ENCODE measurements at regions not wholly inside any gene's neighbourhood (a gene's known extent, or its start where the extent isn't known, plus 50 kb on each side); places are given as distances from the start of the nearest gene placed in this dataset.

DNA sequence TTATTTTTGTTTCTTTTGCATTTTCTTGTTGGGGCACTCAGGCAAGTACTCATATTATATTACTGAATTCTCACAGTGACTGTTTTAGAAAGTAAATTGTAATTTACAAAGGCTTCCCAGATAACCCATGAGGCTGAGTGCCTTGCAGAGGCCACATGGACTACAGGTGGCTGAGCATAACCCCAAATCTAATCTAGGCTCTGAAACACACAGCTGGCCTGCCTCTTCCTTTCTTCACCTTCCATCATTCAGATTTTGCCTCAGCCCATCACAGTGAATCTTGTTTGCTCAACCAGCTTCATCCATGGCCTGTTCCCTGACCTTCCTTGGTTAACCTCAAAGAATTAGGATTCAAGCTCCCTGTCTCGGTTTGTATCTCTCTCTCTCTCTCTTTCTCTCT, 78.5 kb upstream of the PRDM11 start:
- no peak for DNase-seq

DNA sequence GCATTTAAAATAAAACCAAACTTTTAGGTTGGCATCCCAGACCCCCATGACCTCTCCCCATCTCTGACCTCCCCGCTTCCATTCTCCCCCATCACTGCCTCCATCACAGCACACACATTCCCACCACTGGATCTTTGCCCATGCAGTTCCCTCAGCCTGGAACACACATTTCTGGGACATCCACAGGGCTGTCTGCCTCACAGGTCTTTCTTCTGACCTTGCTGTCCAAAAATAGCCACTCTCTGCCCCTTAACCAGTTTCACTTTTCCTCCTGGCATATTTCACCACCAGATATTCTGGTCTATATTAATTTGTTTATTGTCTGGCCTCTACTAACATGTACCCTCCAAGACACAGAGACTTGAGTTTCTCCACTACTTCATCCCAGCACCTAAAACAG, 75.2 kb upstream of the PRDM11 start:
- DNase-seq: no peak

DNA sequence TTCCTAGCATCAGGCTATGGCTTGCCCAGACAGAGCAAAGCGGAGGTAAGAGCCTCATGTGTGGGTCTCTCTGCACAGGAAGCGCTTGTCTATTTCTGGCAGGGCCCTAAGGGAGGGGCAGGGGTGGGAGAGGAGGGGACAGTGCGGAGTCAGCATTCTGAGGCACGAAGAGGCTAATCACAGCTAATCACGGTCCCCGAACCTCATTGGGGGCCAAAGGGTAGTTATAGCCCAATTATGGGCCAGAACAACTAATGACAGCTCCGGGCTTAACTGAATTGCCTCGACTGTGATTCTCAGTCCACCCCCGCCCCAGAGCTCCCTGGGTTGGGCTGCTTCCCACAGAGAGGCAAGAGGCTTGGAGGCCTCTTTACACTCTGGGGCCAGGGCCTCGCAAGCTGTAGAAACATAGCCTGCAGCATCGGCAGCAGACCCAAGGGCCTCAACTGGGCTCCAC, 72.7 kb upstream of the PRDM11 start:
- DNase-seq: no peak

DNA sequence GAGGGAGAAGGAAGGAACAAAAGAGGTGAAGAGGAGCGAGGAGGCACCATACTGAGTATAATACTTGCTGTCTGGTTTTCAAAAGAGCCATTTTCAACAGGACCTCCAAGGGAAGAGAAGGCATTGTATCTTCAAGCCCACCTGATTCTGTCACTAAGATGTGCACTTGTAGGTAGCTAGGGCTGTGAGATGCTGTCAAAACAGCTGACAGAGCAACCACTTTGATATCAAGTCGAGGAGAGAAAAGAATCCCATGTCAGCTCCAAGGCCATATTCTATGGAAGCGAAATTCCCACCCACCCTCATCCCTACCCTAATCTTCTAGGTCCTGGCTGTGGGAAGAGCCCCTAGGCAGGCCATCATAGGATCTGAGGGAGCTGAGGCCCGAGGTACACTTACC, 70.9 kb upstream of the PRDM11 start:
- no peak for DNase-seq

DNA sequence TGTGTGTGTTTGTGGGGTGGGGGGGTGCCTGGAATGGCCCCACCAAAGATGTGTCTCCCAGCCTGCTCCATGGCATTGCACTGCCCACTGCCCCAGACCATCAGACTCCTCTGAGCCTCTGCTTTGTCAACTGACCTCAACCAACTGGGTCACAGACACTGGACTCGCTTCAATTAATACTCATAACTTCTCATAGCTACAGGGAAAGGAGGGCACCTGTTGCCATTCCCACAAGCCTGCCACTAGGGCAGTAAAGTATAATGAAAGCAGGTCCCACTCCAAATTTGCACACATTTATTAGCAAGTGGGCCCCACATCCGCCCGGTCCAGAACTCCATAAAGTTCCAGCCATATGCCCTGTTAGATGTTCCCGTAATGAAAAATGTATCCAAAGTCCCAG, 70.5 kb upstream of the PRDM11 start:
- DNase-seq: no peak

DNA sequence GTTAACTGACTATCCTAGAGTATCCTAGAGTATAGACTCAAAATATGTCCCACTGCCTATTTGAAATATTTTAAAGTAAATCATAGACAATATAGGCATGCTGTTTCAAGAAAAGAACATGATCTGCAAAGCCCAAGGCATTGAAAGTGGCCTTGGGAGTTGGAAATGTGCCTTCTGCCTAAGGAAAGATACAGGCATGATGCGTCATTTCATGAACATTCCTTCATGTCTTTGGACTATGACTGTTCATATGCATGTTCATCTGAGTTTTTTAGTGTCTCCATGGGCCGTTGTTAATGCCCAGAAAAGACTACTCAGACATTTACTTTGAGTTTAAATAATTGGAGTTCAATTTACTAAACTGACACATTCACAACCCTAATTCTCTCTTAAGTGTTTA, 69.7 kb upstream of the PRDM11 start:
- no peak for DNase-seq

DNA sequence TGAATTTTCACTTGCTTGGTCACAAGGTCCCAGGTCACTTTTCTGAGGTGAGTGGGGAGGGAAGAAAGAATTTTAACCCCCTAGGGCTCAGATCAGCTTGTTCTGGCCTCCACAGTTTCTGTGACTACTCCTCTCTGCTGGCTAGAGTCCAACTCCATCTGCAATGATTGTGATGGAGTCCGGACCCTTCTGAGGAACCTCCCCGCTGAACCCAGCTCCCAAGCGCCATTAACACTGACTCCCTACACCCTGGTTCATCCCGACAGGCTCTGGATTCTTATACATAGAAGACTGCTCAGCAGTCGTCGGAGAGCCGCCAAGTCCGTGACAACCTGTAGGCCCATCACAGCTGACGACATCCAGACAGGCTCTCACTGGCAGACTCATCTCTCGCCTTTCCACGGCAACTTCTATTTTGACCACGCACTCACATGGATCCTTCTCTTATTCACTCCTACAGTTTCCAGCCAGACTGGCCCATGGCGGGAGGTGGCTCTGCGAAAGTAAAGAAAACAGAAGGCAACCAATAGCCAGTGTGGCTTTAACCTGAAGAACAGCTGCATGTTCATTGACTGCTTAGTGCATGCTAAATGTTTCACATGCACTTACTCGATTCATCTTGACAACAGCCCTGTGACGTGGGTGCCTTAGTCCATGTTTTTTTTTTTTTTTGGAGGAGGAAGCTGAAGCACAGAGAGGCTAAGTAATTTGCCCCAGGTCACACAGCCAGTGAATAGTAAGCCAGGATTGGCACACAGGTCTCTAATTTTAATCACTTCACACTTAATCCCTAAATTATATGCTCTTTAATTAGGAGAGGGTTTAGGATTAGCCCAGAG, 68.0 kb upstream of the PRDM11 start:
- DNase-seq: no peak

DNA sequence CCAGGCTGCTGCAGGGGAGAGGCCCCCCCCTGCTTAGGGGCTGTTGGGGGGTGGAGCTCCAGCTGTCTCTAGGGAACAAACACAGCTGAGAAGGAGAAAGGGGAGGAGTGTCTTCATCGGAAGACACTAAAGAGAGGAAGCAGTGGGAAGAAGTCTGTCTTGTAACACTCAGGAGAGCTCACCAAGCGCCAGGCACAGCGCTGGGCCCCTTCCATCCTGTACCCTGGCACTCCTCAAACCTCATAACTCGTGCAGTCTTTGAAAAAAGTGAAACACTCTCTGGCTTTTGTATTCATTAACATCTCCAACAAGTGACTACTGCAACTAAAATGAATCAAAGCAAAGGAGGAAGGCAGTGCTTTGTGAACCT, 67.4 kb upstream of the PRDM11 start:
- DNase-seq: no peak

DNA sequence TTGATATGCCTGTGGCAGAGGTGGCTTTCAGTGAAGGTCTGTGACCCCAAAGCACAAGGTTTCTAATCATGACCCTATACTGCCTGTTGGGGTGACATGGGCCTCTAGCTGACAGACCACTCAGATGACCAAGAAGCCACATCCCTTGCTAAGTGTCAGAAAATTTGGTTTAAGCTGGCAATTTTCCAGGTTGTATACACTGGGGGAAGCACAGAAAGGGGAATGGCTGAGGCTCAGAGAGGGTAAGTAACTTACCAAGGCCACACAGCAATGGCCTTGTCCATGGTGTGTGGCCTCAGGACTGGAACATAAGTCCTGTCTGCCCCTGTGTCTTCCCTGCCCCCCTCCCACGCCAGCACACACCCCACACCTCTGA, 66.9 kb upstream of the PRDM11 start:
- DNase-seq: no peak

DNA sequence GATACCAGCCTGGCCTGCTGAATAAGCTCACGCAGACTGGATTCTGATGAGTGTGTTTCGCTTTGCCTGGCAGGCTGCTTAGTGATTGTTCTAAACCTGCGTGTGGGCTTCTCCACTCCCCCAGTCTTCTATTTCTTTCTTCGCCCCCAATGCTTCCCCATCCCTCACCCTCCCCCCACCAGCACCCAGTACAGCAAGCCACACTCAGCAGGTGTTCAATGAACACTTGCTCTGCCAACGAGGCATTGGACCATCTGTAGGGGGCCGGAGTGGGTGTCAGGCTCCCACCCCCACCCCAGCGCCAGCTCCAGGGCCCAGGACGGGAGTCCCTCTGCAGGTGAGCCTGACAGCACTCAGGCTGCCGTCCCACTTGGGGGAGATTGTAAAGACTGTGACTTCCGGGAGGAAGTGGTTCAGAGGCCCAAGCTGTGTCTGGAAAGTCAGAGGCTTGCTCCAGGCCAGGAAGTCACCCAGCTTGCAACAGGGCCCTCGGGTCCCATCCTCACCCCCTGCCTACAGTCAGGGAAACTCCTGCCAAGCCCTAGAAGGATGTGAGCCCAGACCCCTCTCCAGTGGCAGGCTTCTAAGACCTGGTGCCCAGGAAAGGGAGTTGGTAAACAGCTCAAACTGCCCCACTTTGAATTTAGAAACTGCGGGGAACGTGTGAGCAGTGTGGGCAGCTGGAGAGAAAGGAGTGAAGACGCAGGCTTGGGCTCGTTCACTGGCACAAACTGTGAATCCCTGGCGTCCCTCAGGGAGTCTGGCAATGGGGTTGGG, 66.3 kb upstream of the PRDM11 start:
- DNase-seq: peak; percentile 61 to 68

DNA sequence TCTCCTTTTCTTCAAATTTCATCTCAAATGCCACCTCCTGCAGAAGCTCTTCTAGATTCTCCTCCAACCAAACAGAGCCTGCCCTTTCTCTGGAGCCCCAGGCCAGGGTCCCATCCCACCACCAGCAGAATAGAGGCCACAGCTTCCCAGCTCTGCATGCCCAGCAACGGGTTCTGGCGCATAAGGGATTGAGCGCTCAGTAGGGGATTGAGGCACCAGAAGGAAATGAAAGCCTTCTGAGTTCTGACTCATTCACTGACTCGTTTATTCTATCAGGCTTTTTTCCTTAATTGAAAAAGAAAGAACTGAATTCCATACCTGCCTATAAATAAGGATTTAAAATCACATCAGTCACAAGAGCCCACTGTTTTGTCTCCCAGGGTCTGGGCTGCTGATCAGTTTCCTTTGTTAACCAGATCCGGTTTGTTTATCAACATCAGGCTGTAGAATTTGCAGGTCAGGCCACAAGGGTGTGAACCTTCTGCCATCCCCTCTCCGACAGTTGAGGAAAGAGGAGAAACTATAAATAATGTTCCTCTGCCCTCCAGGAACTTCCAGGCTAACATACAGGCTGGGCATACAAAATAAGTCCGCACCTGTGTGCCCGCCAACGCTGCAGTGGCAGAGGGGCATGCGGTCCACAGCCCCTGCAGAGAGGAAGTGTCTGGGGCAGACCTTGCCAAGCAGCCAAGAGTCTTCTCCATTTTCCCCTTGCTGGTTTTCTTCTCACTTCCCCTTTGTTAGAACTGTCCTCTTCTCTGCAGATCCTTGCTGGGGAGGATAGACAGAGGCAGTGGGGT, 63.5 kb upstream of the PRDM11 start:
- DNase-seq: peak; percentile 27 to 35

DNA sequence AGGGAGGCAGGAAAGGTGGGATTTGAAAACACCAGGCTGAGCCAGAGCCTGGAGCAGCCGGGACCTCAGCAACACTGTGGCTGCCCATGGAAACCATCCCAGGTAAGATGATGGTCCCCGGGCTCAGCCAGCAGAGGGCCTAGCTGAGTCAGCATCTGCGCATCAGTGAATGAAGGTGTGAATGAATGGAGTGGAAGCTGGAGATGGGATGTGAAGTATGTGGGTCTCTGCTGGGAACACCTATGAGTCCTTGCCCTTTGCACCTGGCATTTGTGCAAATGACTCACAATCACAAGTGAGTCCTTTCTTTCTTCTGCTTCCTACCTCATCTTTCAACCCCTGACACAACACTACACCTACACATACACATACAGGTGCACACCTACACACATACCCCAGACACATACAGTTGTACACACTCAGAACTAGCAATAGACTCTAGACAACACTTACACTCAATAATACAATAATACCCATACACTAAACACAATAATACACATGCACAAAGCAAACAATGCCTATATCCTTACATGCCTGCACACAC, 62.8 kb upstream of the PRDM11 start:
- DNase-seq: no peak

DNA sequence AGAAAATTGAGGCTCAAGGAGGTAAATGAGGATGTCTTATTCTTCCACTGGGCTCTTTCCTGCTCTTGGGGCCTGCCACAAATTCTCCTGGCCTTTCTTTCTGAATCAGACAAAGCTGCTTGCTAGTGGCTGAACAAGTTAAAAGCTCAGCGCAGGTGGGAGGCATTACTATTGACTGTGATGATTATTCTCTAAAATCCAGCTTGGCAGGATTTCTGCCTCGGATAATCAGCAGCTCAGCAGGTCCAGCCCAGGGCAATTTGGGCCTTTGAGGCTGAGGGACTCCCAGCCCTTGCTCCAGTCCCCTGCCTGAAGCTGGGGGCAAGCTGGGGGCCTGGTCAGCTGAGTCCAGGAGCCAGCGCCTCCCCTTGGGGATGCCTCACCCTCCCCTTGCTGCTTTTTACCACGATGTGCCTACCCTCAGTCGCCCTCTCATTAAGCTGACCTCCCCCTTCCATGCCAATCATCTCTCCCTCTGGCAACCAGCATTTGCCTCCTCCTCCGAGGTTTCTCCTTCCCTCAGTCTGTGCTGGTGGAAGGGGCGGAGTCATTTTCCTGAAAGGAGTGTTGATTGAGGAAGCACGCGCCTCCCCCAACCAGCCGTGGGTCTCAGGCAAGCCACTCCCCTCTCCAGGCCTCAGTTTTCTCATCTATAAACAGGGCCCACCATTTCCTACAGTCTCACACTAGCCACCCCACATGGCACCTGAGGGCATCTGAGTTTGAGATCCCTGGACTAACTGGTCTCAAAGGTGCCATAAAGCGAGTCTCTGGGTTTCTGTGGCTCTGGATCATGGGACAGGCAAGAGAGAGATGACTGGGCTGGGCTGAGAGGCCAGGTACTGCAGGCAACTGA, 60.6 kb upstream of the PRDM11 start:
- DNase-seq: no peak

DNA sequence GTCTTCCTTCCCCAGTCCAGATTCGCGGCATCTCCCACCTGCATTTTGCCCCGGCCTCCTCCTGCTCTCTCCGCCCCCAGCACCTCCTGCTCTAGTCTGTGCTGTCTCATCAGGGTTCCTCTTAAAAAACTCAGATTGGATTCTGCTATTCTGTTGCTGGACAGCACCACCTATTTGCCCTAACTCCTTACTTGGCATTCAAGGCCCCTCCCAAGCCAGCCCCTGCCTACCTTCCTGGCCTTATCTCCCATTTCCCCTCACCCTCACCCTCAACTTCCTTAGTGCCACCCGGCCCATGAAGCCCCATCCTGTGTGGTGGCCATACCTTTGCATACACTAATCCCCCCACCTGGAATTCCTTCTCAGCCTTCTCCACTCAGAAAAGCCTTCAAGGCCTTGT, 59.9 kb upstream of the PRDM11 start:
- no peak for DNase-seq

DNA sequence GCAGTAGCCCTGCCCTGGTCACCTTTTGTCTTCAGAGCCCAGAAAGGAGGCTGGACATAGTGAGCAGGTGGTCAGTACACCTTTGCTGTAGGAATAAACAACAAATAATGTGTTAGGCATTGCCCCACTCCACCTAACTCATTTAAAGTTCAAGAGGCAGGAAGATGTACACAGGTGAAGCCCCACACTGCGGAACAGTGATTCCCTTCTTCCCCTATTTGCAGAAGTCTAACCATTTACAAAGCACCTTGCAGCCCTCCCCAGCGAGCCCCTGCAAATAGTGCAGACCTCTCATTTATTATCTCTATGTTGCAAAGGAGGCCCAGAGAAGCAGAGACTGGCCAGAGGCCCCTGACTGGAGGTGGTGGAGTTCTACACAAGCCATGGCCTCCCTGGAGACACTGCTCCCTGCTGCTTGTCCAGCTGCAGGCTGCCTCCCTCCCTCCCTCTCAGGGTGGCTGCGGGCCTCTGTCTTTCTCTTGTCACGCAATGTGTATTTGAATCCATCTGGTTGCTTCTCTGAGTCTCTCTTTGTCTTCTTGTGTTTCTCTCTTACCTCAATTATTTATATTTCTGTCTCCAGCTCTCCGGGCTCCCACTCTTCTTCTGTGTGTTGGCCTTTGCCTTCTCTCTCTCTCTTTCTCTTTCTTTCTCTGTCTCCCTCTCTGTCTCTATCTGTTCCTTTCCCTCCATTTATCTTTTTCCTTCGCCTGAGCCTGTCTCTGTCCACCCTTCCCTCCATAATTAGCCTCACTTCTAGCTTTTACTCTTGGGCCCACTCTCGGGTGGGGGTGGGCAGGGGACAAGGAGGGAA, 59.1 kb upstream of the PRDM11 start:
- DNase-seq: no peak

DNA sequence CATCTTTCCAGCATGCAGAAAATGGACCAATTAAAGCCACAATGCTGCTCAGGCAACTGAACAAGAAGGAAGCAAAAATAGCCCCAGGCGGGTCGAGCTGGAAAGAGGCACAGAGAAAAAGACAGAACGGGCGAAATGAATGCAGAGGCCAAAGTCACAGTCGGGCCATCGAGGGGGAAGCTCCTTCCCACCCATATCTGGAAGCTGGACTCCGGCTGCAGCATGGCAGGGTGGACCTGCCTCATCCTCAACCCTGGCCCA, 58.6 kb upstream of the PRDM11 start:
- DNase-seq: no peak

DNA sequence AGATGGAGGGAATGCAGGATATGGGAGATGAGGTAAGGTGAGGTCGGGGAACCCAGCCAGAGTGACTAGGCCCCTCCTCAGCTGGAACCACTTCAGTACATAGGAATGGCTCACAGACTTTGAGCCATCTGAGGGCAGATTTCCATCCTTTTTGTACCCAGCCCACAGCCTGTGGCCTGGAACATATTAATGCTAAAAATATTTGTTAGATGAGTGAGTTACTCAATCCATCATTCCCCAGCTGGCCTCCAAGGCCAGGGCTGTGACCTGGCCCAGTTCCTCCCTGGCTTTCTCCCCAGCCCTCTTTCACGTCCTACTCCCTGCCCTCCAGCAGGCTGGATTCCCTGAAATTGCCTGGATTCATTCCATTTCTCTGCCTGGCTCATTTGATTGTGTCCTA, 57.2 kb upstream of the PRDM11 start:
- DNase-seq: no peak

DNA sequence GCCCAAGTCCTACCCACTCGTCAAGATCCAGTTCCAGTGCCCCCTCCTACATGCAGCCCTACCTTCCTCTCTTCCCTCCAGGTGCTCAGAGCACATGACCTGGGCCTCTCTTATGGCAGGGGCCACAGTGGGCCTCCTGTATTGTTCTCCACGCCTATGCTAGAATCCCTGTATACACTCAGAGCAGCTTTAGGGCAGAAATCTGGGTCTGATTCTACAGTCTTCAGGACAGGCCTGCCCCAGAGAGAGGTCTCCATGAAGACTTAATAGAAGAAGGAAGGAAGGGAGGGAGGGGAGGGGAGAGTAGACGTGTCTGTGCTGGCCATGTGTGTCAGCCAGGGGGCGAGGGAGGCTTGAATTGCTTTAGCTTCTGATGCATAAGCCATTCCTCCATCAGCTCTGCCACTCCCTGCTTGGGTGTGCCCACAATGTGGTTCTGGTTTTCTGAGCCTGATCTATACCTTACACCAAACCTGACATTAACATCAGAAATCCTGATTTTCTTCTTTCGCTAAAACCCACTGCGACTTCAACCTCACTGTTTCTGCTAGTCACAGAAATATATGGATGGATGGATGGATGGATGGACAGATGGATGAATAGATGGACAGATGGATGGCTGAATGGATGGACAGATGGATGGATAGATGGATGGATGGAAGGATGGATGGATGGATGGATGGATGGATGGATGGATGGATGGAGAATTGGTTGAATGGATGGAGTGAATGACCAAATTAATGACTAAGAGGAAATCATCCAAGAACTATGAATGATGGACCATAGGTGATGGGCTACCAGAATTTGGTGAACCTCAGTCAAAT, 56.6 kb upstream of the PRDM11 start:
- no peak for DNase-seq

DNA sequence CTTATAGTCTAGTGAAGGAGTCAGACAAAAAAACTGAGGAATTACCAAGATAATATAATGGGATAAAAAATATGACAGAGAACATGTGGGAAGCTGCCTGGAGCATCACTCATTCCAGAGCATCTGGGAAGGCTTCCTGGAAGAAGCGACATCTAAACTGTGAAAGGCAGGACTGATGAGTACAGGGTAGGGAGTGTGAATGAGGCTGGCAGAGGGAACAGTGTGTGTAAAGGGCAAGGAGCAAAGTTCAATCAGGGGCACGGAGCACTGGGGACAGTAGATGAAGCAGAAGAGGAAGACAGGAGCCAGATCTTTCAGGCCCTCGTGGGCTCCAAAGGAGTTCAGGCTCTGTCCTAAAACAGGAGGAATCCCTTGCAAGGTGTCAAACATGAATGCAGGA, 55.8 kb upstream of the PRDM11 start:
- DNase-seq: no peak

DNA sequence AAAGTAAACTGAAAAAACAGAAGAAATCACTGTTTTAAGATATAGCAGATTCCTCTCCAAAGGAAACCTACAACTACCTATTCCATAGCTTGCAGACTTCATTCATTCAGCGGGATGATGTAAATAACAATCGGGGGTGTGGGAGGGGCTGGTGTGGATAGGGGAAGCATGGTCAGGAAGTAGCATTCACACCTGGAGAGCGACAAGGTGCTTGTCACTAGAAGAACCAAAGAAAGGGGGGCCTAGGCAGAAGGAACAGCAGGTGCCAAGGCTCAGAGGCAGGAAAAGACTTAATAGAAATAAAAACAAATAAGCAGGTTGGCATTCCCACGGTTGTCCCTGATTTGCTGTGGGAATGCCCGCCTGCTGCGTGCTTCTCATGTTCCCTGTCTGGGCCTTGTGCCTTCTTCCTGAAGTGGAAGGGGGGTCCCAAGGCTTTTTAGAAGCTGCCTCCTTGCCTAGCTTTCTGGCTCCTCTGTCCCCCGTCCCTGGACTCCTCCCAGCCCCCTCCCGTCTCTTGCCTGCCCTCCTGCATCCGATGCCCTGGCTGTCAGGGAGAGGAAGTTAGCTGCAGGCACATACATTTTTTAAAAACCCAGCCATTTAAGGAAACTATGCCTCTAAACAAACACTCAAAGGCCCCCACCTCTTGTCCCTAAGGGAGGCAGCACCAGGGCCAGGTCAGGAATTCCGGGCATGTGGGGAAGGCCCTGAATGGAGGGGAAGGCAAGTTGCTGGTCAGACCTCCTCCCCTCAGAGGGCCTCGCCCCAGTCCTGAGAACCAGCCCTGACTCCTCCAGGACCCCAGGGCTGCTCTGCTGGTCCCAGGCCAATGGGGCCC, 54.7 kb upstream of the PRDM11 start:
- DNase-seq: no peak

All from CD4-positive, alpha-beta T cell treated with Interferon alpha-2 for 1 hour (primary cell).